HG03432 (cell line): ENCODE measurements at regions not wholly inside any gene's neighbourhood (a gene's known extent, or its start where the extent isn't known, plus 50 kb on each side); places are given as distances from the start of the nearest gene placed in this dataset.

ENCODE experiments used
- ATAC-seq: cut with Tn5 transposase; IDR thresholded peaks from one replicate; pipeline ENCODE4 v1.9.1; 2021; ENCODE audit warnings: mild to moderate bottlenecking, moderate library complexity; ENCODE audit not compliant: unreplicated experiment

DNA sequence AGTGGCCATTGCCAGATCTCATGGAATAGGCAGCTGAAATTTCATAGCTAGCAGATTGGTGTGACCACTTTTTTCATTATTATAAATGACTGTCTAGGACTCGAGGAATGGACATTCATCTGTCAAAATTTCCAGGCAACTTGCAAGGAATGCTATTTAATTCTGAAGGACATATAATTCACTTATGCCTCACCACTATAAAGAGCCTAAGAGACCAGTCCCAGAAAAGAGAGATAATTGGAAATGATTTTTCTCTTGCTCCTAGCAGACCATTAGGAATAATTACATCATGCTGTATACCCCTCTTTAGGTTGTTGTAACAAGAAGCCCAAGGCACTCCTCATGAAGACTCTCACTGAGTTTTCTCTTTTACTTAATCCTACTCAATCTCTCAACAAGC lies 557.4 kb upstream of the RAB6C start:
- no peak for ATAC-seq

DNA sequence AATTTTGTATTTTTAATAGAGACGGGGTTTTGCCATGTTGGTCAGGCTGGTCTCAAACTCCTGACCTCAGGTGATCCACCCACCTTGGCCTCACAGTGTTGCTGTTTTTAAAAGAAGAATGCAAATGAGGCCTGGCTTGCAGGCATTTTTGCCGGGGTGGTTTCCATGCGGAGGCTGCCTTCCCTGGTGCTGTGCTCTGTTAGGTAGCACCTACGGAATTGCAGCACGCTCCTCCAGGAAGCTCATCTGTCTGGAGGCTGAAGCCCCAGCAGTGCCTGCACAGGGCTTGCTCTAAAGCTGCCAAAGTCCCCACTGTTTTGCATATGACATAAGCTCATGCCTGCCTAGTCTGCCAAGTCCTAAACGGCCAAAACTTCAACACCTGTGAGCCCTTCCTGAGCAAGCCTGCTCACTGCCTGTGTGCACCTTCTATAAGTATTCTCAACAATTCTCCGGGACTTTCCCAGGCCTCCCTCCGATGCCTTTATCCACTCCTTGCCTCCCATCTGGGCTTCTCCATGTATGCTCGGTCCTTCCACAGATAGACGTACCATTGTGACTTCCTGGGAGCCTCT lies 551.3 kb upstream of the RAB6C start:
- ATAC-seq = no peak

DNA sequence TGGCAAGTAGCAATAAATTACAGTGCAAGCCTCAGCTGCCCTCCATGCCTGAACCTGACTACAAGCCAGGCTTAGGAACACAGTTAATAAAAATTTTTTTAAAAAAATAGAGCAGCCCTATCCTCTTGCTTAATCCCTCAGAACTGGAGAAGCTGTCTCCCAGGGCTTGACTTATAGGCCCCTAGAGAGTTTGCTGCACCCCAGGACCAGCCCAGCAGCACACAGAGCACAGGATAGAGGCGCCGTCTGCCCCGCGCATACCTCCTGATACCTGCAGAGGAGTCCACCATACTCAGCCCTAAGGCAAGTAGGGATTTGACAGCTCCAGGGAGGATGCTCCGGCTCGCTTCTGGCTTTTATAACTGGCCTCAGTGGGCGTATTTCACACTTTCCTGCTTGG lies 548.6 kb upstream of the RAB6C start:
- ATAC-seq = no peak

DNA sequence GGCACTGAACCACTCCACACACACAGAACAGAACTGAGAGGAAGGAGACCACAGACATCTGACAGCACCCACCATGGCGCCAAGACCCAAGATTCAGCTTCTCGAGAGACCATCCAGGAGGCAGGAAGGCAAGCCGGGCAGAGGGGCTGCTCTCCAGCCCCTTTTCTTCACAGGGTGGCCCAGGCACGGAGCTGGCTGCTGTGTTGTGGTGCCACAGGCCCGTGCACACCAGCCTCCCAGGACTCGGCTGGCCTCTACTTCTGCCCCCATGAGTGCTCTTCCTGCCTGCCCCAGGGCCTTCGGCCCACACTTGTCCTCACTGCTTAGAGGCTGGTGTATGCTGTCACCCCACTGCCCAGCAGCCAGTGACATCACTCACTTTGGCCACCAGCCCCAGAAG lies 547.6 kb upstream of the RAB6C start:
- no peak for ATAC-seq

DNA sequence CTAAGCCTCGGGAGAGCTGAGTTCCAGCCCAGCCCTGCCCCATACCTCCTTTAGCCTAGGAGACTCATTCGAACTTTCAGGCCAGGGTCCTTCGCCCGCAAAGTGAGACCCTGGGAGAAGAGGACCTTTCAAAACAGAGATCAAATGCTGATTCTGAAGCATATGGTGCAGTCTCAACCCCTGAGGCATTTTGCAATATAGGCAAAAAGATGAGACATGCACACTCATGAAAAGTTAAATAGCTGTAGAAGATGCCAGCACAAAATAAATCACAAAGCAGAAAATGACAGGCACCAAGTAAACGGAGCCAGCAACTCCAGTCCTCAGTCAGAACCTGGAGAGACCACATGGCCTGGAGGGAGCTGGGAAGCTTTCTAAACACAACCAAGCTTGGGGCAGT lies 542.7 kb upstream of the RAB6C start:
- ATAC-seq = no peak

DNA sequence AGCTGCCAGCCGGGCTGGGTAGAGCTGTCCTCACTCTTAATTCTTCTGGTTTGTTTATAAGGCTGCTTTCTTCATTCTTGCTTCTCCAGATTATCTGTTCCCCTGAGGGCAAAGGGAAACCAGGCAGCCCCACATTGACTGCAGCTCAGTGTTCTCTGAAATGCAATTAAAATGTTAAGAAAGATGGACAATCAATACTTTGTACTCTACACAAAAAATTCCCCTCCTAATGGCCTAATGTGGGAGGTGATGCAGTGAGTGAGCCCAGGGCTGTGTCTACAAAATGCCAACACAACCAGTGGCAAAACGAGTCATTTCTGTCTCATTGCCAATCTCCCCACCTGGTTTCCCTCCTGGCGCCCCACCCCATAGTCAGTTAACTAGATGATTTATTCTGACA lies 541.7 kb upstream of the RAB6C start:
- no peak for ATAC-seq

DNA sequence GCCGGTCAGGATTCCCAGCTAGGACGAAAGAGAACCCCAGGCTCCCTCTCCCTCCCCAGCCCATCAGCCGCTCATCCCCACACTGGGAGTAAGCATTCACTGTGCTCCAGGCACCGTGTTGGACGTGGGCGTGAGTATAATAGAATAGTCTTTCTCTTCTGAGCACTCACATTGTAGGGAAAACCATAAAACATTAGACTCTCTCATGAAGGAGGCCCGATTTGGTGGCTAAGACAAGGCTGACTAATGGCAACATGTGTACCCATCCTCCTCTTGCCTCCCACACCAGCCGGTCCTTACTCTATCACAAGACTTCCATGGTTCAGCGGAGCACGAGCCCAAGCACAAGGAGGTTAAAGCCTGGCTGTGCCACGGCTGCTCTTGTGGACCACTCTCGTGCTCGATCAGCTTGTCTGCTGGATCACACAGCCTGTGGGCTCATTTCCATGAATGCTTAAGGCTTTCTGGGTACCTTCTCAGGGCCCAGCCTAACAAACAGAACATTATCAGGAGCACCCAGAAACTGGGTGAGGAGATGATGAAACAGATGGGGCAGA lies 540.9 kb upstream of the RAB6C start:
- no peak for ATAC-seq

DNA sequence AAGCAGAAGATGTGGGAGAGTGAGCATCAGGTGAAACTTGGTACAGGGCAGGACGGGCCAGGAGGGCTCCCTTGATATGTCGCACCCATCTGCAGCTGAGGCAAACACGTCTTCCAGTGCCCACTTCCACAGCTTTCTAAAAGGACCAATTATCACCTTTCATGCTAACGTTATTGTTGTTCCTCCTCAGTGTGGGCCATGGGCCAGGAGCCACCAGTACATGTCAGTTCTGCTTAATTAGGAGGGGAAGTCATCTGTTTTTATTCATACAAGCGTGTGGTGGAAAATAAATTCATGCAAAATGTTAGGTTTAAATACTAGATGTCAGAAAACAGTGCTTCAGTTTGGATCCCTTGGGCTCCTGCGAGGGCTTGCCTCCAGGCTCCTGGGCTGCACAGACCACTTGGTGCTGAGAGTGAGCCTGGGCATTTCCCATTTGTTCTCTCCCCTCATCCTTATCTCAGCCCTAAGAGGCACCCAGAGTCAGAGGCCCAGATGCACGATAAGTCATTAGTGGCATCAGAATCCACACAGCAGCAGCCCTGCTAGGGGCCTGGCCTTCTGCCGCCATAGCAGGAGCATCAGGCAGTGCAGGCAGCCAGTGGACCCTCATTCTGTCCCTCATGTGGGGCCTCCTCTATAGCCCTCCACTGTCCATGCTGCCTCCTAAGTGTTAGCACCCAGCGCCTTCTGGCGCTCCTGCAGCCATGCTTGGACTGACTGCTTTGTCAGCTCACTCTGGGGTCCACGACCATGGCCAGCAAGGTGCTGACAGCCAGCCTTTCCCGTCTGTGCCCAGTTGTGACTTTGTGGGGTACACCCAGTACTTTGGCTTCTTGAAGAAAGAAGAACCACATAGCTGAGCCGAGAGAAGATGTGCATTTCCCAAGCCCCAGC lies 539.8 kb upstream of the RAB6C start:
- ATAC-seq = no peak

DNA sequence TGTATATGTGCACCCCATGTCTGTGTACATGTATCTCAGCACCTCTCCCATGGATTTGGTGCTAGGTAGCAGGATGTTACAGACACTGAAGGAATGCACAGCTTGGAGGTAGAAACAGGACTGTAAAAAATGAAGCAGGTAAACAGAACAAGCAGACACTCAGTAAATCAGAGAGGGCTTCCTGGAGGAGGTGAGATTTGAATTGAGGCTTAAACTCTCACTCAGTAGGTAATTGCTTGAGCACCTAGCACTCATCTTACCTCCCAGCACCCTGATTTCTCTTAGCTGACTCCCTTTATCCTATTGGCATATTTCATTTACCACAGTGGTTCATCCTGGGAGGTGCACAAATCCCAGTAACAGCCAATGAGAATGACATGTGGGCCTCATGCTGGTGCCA lies 537.9 kb upstream of the RAB6C start:
- ATAC-seq = no peak

DNA sequence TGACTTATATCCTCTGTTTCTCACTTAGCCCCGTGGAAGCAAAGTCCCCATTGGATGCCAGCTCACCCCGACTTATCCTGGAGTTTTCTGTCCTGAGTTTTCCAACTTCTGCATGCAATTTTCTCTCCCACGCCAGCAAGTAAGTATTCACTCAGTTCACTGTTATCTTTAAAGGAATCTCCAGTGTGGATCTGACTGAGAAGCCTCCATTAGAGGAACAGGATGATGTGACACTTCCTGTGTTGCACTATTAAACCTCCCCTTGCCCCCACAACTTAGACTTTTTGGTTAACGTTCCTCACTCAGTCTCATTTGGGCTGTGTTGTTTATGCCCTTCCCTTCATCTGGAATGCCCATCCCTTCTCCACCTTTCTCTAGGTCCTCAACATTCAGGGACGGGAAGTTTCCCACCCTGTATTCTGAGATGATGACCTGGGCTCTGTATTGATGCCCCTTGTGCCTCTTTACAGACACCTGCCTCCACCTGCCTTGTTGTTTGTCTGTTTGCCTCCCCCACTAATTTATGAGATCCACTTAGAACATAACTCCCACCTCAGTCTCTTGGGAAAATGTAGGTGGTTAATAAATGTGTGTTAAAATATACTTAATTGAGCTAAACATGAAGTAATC lies 536.1 kb upstream of the RAB6C start:
- ATAC-seq = no peak

DNA sequence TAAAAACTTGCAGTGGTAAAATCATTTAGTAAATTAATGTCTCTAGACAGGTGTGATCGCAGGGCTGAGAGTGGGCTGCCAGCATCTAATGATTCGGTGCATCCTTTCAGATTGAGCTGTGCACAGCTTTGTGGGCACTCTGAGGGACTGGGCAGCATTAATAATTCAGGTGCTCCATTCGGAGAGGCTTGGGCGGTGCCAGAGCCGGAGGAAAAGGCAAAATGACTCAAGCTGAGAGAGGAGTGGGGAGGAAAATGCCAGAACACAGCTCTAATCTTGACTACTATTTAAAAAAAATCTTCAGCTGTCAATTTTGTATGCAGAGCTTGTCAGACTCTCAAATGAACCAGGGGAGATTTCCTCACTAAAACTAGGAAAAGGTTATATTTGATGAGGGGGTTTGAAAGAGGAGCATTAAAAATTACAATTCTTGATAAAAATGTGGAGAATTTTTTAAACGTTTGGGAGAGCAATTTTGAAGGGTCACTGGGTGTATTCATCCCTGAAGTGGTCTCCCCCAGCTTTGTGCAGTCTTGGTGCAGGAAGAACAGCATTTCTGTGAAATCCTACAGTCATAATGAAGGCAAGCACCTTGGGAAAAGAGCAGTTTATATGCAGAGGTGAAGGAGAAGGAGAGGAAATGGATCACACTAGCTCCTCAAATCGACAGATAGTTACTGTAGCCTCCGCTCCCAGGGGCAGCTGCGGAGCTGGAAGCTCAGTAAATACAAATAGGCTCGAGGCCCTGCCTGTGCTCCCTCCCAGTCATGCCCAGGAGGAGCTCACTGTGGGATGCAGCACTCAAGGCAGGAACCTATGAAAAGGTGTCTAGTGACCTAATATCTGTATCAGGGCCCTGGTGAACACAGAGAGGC lies 535.4 kb upstream of the RAB6C start:
- no peak for ATAC-seq

DNA sequence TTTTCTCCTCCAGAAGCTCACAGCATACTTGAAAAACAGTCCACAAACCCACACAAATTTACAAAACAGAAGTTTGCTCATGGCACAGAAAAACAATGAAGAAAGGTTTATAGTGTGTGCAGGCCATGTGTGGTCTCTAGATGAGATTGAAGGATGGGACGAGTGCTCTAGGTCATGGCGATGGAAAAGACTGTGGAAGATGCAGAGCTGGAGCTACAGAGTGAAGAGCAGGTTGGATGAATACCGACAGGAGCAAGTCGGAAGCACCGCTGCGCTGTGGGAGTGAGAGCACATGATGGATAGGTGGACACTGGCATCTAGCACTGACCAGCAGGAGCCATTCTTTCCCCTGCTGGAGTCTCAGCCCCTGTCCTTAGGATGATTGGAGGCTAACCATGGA lies 534.7 kb upstream of the RAB6C start:
- ATAC-seq = no peak

DNA sequence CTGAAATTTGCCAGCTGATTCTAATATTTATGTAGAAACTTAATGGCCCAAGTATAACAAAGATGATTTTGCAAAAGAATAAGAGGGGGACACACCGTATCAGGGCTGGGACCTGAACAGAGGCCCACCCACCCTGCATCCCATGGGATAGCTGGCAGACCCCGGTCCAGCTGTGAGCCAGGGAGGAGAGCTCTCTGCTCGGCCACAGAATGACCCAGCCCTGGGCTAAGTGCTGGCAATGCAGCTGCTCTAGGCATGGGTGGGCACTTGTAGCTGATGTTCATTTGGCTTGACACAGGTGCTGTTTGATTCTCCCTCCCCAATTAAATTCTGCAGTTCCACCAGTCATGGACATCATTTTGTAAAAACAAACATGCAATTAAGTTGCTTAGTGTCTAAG lies 522.8 kb upstream of the RAB6C start:
- no peak for ATAC-seq

DNA sequence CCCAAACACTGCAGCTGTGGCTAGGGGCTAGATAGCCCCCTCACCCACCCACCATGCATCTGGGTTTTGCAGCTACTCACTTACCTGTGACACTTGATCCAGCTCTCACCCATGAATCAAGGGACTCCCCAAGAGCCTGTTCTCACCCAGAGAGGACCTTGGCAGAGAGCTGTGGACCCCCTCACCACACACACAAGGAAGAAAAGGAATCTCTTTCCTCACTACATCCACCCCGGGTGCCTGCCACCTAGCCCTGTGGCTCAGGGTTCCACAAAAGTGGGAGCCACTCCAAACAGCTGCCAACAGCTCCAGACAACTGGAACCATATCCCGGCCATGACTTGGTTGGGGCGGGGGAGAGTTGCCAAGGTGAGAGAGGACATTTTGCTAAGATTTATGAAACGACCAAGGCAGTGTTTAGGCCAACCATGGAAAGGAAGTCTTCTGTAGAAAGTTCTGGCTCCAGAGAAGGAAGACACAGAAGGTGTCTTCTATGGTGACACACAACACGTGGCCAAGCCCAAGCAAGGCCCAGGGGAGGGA lies 522.1 kb upstream of the RAB6C start:
- ATAC-seq = no peak

DNA sequence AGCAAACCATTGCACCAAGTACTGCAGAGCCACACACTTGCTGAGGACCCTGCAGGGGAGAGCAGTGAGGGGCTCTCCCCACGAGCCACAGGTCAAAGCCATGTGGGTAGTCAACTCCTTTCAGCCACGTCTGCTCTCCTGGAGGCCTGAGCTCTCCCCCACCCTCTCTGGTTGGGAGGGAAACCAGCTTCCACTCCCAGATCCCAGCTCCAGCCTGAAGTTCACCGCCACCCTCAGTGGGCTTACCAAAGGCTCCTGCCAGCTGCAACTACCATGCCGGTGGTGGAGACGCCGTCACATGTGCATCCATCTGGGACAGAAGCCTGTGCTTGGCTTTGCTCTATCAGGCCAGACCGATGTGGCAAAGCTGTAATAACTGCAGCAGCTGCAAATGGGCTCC lies 521.5 kb upstream of the RAB6C start:
- no peak for ATAC-seq

DNA sequence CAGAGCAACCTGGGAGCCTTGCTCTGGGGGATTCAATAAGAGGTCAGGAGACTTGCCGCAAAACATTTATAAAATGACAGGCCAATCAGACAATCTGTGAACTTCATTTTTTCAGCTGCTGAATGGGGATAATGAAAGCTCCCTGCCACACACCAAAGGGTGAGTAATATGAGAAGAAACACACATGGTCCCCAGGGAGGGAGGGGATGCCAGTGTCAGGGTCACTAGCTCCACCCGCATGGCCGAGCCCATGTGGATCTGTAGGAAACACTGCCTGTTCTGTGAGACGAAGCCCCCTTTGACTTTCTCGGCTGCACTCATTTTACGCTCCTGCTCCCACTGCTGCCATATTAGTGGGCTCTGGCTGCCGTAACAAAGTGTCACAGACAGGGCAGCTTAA lies 521.0 kb upstream of the RAB6C start:
- ATAC-seq = no peak

DNA sequence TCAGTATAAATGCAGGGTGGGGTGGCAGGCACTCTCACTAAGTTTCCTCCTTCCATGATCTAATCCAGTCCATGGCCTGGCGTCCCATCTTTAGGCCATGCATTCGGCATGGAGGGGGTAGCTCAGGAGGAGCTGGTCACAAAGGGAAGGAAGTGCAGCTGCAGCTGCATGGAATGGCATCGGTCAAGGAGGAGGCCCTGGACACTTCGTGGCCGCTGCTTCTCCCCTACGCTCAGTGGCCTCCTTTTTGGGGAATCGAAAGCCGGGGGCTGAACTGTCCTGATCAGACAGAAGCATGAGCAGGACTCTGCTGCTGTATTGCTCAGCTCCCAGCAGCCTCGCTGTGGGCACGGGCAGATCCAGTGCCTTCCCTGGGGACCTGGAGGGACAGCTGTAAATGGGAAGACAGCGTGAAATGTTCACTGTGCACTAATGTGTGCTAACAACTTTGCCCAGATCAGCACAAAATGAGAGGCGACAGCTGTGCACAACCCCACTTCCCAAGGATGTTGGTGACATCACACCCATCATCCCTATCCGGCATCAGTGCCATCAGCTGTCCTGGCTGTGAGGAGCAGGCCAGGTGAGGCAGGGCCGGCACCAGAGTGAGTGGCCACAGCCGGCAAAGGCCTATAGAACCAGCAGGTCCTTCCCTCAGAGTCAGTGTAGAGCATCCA lies 520.1 kb upstream of the RAB6C start:
- ATAC-seq = no peak

DNA sequence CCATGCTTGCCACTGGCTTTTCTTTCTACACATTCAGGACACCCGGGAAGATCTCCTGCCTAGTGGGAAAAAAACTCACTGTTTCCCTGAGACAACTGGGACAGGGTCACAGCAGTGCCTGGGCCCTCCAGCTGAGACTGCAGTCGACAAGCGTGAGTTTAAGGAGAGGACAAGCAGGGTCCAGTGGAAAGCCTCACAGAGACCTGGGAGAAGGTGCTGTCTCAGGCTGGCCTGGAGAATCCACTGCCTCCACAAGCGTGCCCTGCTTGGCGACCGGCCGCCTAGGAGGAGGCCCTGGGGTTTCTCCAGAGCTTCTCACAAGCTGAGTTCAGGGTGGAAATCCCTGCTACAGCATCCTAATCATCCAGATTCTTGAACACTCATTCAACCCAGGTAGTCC lies 519.6 kb upstream of the RAB6C start:
- no peak for ATAC-seq

DNA sequence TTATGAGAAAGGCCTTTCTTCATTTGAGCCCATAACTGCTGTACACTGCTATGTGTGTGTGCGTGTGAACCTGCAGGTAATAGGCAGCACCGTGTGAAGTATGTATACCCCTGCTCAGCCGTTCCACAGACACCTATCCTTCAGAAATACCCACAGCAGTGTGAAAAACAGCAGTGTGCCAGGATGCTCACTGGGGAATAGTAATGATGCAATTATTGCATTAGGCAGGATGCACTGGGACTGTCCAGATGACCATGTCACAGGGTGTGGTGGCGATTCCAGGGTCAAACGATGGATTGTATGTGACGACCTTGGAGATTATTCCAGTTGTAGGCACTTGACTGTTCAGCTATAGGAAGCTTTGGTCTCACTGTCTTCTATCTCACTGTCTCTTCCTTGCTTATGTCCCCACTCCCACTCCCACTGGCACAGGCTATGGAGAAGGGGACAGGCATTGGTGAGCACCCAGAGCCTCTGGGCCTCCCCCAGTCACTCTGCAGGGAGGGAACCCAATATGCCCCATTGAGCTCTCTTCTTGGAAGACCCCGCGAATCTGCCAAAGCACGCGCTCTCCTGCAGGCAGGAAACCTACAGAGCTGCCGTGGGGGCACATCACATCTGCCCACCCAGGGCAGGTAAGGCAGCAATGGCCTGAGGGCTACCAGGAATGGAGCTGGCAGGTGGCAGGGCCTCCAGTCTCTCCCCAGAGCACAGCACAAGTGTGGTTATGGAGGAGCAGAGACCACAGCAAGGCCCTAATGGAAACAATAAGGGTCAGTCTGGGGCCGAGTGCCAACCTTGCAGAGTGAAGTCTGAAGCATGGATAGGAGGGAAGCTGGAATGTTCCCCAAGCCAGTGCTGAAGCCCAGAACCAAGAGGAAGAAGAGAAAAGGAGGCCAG lies 518.9 kb upstream of the RAB6C start:
- ATAC-seq = no peak
